ENCODE measurements at regions not wholly inside any gene's neighbourhood (a gene's known extent, or its start where the extent isn't known, plus 50 kb on each side); places are given as distances from the start of the nearest gene placed in this dataset.

DNA sequence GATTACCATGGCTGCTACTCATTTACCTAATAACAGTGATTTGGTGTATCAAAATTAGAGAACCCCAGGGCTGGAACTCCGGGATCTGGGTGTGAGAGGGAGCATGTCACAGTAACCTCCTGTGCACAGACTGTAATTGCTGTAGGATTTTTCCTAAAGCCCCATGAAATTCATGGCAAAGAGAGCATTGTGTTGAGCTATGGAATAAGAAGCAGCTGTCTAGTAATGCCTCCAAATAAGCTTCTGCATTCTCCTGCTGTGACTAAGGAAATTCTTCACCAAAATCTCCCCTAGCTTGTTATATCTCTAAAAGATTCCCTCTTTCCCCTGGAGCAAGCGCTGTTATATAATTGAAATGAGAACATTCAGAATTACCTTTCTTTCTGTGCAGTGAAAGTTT lies 158.1 kb upstream of the SPATS2L start:
- intact Hi-C loops (cut with DNase I; ENCODE audit: low total_unique reads): no loop called here
- no peak overlapping the region for H3K4me3 ChIP-seq

DNA sequence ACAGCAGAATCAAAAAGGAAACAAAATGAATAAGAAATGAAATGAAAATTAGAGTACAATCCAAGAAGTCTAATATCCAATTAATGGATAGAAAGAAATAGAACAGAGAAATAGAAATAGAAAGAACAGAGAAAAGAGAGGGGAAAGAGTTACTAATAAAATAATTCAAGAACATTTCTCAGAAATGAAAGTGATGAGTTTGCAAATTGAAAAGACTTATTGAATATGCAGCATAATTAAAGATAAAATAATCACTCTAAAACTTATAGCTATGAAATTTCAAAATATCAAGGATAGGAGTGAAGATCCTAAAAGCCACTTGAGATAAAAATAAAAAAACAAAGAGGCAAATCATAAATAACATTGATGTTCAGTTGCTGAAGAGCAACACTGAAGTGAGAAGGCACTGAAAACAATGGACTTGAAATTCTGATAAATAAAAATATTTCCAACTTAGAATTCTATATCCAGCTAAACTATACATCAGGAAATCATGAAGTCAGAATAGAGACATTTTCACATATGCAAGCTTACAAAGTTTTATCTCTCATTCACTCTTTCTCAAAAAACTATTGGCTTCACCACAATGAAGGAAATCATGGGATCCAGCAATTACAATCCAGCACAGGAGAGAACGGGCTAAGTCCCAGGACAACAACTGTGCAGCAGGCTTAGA lies 155.9 kb upstream of the SPATS2L start:
- Histone ChIP-seq H3K36me3 (no peaks in the 10 kb centered on the region), H3K27me3 (no peaks in the 10 kb centered on the region), H3K9me3 (peaks cover 5 to 8% of the 10 kb centered on the region in 2 donors), H3K27ac (no peak overlapping the region), H3K4me3 (no peak overlapping the region), H3K4me1 (no peaks in the 10 kb centered on the region)
- WGBS, 2 donors (ENCODE audit: low coverage in 1 of 2): 89 to 100% methylated on average over 1 of the region's 1 CpG
- in situ Hi-C loops (cut with MboI; ENCODE audit: low pct_ligation_motif_present in 1 of 4, low pct_unique_long_range_greater_than_20kb in 1 of 4, low sequenced_read_pairs in 3 of 4) (no loop called here), intact Hi-C loops (cut with DNase I; ENCODE audit: low total_unique reads) (no loop called here)
- DNase-seq: no peak
- TF ChIP-seq EP300 (IDR thresholded peaks at IDR 0.05; ENCODE audit: low read depth): no peak
- no peak for TF ChIP-seq POLR2AphosphoS5 (IDR thresholded peaks at IDR 0.05)
- TF ChIP-seq, protein P1, sequence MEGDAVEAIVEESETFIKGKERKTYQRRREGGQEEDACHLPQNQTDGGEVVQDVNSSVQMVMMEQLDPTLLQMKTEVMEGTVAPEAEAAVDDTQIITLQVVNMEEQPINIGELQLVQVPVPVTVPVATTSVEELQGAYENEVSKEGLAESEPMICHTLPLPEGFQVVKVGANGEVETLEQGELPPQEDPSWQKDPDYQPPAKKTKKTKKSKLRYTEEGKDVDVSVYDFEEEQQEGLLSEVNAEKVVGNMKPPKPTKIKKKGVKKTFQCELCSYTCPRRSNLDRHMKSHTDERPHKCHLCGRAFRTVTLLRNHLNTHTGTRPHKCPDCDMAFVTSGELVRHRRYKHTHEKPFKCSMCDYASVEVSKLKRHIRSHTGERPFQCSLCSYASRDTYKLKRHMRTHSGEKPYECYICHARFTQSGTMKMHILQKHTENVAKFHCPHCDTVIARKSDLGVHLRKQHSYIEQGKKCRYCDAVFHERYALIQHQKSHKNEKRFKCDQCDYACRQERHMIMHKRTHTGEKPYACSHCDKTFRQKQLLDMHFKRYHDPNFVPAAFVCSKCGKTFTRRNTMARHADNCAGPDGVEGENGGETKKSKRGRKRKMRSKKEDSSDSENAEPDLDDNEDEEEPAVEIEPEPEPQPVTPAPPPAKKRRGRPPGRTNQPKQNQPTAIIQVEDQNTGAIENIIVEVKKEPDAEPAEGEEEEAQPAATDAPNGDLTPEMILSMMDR (IDR thresholded peaks at IDR 0.05): no peak
- no peak for TF ChIP-seq POLR2A (IDR thresholded peaks at IDR 0.05)

More for the DNA sequence above, 158.1 kb upstream of the SPATS2L start:
- in situ Hi-C loops (cut with MboI; ENCODE audit: low pct_ligation_motif_present in 1 of 4, low pct_unique_long_range_greater_than_20kb in 1 of 4, low sequenced_read_pairs in 3 of 4): no loop called here
- Histone ChIP-seq H3K36me3 (no peaks in the 10 kb centered on the region), H3K27me3 (no peaks in the 10 kb centered on the region), H3K27ac (no peak overlapping the region), H3K9me3 (peaks cover 5 to 15% of the 10 kb centered on the region in 2 donors), H3K4me1 (no peaks in the 10 kb centered on the region)
- 60 to 72% methylated on average over 1 to 2 of the region's 2 CpGs for WGBS, 2 donors (ENCODE audit: low coverage in 1 of 2)
- DNase-seq: no peak
- no peak for TF ChIP-seq POLR2A (IDR thresholded peaks at IDR 0.05)

DNA sequence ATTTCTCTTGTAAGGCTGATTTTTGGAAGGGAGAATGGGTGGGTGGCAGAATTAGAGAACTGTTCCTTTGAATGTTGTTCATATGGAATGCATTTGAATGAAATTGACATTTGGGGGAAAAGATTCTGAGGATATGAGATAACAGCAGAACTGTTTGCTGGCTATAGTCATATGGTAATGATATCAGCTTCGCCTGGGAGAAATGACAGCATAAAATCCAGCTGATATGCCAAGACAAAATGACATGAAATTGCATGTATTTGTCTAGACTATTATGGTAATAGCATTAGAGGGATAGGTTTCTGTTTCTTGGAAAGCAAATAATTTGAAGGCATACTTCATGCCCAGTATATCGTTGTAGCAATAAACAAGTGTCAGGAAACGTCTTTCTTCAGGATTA lies 150.8 kb upstream of the SPATS2L start:
- Histone ChIP-seq H3K36me3 (no peaks in the 10 kb centered on the region), H3K4me1 (no peaks in the 10 kb centered on the region), H3K9me3 (peaks cover 5% of the 10 kb centered on the region in 2 donors), H3K27ac (no peak overlapping the region), H3K27me3 (no peaks in the 10 kb centered on the region), H3K4me3 (no peak overlapping the region)
- no peak for TF ChIP-seq EP300 (IDR thresholded peaks at IDR 0.05; ENCODE audit: low read depth)
- in situ Hi-C loops (cut with MboI; ENCODE audit: low pct_ligation_motif_present in 1 of 4, low pct_unique_long_range_greater_than_20kb in 1 of 4, low sequenced_read_pairs in 3 of 4): no loop called here
- intact Hi-C loops (cut with DNase I; ENCODE audit: low total_unique reads): no loop called here
- WGBS, 2 donors (ENCODE audit: low coverage in 1 of 2): 67 to 73% methylated on average over 3 of the region's 3 CpGs
- no peak for DNase-seq

DNA sequence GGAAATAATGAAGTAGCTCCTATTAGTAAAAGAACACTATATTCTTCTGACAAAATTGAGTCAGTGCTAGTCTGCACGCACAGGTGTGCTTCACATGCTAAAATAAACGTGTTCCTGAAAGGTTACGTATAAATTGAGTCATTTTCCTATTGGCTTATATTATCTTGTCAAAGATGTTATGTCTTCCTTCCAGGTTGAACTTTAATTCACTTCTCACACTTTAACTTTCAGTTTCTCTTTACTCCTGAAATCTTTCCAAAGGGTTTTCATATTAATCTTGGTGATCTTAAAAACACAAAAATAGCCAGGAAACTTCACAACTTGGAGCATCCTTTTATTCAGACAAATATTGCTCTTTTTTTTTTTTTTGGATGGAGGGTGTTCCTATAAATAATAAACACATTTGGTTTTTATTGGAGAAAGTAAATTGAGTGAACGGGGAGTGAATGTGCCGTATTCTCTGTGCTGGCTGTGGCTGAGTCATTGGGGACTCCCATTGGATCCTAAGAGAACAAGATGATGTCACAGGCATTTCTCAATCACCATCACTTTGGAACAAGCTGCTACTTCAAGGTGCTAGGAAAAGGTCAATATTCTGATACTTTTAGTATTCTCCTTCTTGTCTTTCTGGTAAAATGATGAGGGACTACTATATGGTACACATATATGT lies 150.2 kb upstream of the SPATS2L start:
- no peaks in the 10 kb centered on the region for H3K36me3 ChIP-seq
- no peak for DNase-seq
- in situ Hi-C loops (cut with MboI; ENCODE audit: low pct_ligation_motif_present in 1 of 4, low pct_unique_long_range_greater_than_20kb in 1 of 4, low sequenced_read_pairs in 3 of 4): no loop called here
- no peaks in the 10 kb centered on the region for H3K4me1 ChIP-seq
- 51 to 66% methylated on average over 5 of the region's 5 CpGs for WGBS, 2 donors (ENCODE audit: low coverage in 1 of 2)
- no peaks in the 10 kb centered on the region for H3K9me3 ChIP-seq
- H3K27me3 ChIP-seq: no peaks in the 10 kb centered on the region
- H3K27ac ChIP-seq: no peak overlapping the region
- TF ChIP-seq POLR2A (IDR thresholded peaks at IDR 0.05) (no peak), POLR2AphosphoS5 (IDR thresholded peaks at IDR 0.05) (no peak), EP300 (IDR thresholded peaks at IDR 0.05; ENCODE audit: low read depth) (no peak)
- TF ChIP-seq, protein P1 (IDR thresholded peaks at IDR 0.05): no peak
- H3K4me3 ChIP-seq: peak overlapping the region in 2 of 4 donors; percentile 7 to 13
- intact Hi-C loops (cut with DNase I; ENCODE audit: low total_unique reads): no loop called here

DNA sequence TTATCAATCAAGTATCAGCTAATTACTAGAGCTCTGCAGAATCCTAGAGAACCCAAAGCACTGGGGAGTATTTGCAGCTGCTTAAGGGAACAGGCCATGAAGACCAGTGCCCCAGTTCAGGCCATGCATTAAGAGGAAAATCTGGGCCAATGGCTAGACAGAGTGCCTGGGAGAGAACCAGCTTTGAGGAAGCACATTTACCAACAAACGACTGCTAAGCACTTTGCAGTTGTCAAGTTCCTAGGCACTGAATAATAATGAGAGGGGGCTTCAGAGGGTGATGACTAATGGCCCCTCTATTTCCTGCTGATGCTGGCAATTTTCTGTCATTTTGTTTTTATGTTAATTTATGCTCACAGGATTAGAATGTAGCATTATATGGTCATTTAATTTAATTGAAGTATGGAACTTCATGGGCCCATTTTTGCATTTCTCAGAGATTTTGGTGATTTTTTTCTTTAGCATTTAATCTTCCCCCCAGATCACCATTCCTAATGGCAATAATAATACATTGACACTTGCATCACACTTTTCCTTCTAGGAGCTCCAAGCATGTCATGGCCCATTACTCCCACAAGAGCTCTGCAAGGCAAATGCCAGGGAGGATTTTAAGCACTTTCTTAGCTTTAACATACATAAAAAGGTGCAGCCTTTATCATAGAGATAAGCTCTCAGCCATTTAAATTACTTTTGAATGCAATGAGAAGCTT lies 147.7 kb upstream of the SPATS2L start:
- in situ Hi-C loops (cut with MboI; ENCODE audit: low pct_ligation_motif_present in 1 of 4, low pct_unique_long_range_greater_than_20kb in 1 of 4, low sequenced_read_pairs in 3 of 4): no loop called here
- Histone ChIP-seq H3K4me3 (no peak overlapping the region), H3K27ac (no peak overlapping the region), H3K36me3 (no peaks in the 10 kb centered on the region), H3K9me3 (no peaks in the 10 kb centered on the region), H3K4me1 (peaks cover 0 to 4% (median 0%) of the 10 kb centered on the region in 4 donors), H3K27me3 (no peaks in the 10 kb centered on the region)
- TF ChIP-seq POLR2A (IDR thresholded peaks at IDR 0.05): no peak
- no peak for TF ChIP-seq POLR2AphosphoS5 (IDR thresholded peaks at IDR 0.05)
- TF ChIP-seq EP300 (IDR thresholded peaks at IDR 0.05; ENCODE audit: low read depth): no peak
- TF ChIP-seq, protein P1 (IDR thresholded peaks at IDR 0.05): no peak
- intact Hi-C loops (cut with DNase I; ENCODE audit: low total_unique reads): no loop called here
- 57% methylated on average over 1 of the region's 1 CpG; no CpG with 5 or more reads in 1 of the 2 donors for WGBS, 2 donors (ENCODE audit: low coverage in 1 of 2)
- no peak for DNase-seq

Data from transverse colon (tissue), 4 donors.